SU-DHL-6 (cell line): ENCODE measurements at regions not wholly inside any gene's neighbourhood (a gene's known extent, or its start where the extent isn't known, plus 50 kb on each side); places are given as distances from the start of the nearest gene placed in this dataset.

Experiments used
- H2AFZ ChIP-seq: fragments of 200-600 bp; sonication (generic); 2 replicates; pipeline ENCODE4 v1.6.1; 2014; ENCODE audit warnings: low read depth, mild to moderate bottlenecking, moderate library complexity, mixed read lengths, antibody characterized with exemption, low read length; ENCODE audit not compliant: severe bottlenecking
- H3F3A ChIP-seq: fragments of 200-600 bp; shearing (Covaris generic); 2 replicates; pipeline ENCODE4 v1.6.0; 2016; ENCODE audit warnings: antibody characterized with exemption, mild to moderate bottlenecking; ENCODE audit not compliant: insufficient read depth
- H3K27ac ChIP-seq: fragments of 200-600 bp; sonication (generic); 2 replicates; pipeline ENCODE4 v1.5.1; 2016; ENCODE audit warnings: low read depth, mild to moderate bottlenecking, low read length, moderate library complexity, mixed read lengths
- H3K27me3 ChIP-seq: fragments of 200-600 bp; sonication (generic), shearing (Covaris generic); 2 replicates; pipeline ENCODE4 v1.6.0; 2014; ENCODE audit warnings: mild to moderate bottlenecking, low read length
- H3K36me3 ChIP-seq: fragments of 200-600 bp; sonication (generic); 2 replicates; pipeline ENCODE4 v1.6.1; 2014; ENCODE audit warnings: mild to moderate bottlenecking, low read length, mixed read lengths
- H3K4me2 ChIP-seq: fragments of 300-600, 200-600 bp; shearing (Covaris generic), sonication (generic); 2 replicates; pipeline ENCODE4 v1.6.0; 2014; ENCODE audit warnings: low read length, low read depth, mild to moderate bottlenecking; ENCODE audit not compliant: poor library complexity, severe bottlenecking
- H3K4me3 ChIP-seq: fragments of 200-600 bp; sonication (generic); 2 replicates; pipeline ENCODE4 v1.5.1; 2014; ENCODE audit warnings: antibody characterized with exemption, low read length, mild to moderate bottlenecking, mixed read lengths; ENCODE audit not compliant: insufficient read depth, poor library complexity, severe bottlenecking
- H3K79me2 ChIP-seq: fragments of 200-600 bp; sonication (generic); 2 replicates; pipeline ENCODE4 v1.6.1; 2014; ENCODE audit warnings: mild to moderate bottlenecking, low read length, moderate library complexity; ENCODE audit not compliant: insufficient read depth
- H3K9ac ChIP-seq: fragments of 200-600 bp; sonication (generic); 2 replicates; pipeline ENCODE4 v1.7.0; 2014; ENCODE audit warnings: mild to moderate bottlenecking, low read length
- H3K9me2 ChIP-seq: fragments of 200-600 bp; sonication (generic); replicated peaks from 2 replicates; pipeline ENCODE4 v1.6.1; 2014; ENCODE audit warnings: low read length; ENCODE audit not compliant: insufficient read depth
- H3K9me3 ChIP-seq: fragments of 200-600 bp; sonication (generic); 2 replicates; pipeline ENCODE4 v1.6.1; 2014; ENCODE audit warnings: low read length, mixed read lengths; ENCODE audit not compliant: insufficient read depth
- H4K20me1 ChIP-seq: fragments of 200-600 bp; sonication (generic); 2 replicates; pipeline ENCODE4 v1.6.1; 2014; ENCODE audit warnings: low read depth, mild to moderate bottlenecking, antibody characterized with exemption, low read length, moderate library complexity, mixed read lengths
- EZH2phosphoT487 ChIP-seq: fragments of 200-600 bp; sonication (generic), shearing (Covaris generic); conservative IDR thresholded peaks from 2 replicates; pipeline ENCODE4 v1.6.1; 2018; ENCODE audit warnings: mild to moderate bottlenecking, antibody characterized with exemption, low read length, moderate library complexity, mixed read lengths
- TF ChIP-seq, protein P1 (sequence below): fragments of 200-600 bp; sonication (generic); IDR thresholded peaks from one replicate; pipeline ENCODE4 v1.5.1; 2017; ENCODE audit warnings: antibody characterized with exemption, mild to moderate bottlenecking, low read length, moderate library complexity; ENCODE audit not compliant: insufficient read depth, poor library complexity, severe bottlenecking

DNA sequence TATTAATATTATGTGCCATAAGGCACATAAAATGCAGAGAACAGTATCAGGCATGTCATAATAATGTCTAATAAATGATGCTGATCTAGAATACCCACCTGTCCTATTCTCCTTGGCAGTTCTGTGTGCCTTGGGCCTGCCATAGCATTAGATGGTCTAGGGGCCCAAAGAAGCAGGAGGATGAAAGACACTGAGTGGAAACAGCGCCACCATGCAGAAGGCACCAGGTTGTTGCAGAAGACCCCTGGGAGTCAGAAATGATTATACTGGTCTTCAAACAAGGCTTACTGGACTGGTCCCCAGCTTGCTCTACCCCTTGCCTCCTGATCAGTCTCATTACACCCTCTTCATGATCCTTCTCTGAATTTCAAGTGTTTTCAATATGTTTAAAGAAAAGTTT, 353.3 kb downstream of the GRIN2B start:
- TF ChIP-seq, protein P1, sequence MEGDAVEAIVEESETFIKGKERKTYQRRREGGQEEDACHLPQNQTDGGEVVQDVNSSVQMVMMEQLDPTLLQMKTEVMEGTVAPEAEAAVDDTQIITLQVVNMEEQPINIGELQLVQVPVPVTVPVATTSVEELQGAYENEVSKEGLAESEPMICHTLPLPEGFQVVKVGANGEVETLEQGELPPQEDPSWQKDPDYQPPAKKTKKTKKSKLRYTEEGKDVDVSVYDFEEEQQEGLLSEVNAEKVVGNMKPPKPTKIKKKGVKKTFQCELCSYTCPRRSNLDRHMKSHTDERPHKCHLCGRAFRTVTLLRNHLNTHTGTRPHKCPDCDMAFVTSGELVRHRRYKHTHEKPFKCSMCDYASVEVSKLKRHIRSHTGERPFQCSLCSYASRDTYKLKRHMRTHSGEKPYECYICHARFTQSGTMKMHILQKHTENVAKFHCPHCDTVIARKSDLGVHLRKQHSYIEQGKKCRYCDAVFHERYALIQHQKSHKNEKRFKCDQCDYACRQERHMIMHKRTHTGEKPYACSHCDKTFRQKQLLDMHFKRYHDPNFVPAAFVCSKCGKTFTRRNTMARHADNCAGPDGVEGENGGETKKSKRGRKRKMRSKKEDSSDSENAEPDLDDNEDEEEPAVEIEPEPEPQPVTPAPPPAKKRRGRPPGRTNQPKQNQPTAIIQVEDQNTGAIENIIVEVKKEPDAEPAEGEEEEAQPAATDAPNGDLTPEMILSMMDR = no peak
- no peak for TF ChIP-seq EZH2phosphoT487
- Histone ChIP-seq H2AFZ (no peak overlapping the region), H3K4me3 (no peak overlapping the region), H3K36me3 (no peaks in the 10 kb centered on the region), H3K27ac (no peak overlapping the region), H3K9me3 (no peaks in the 10 kb centered on the region), H3K9me2 (no peaks in the 10 kb centered on the region), H3F3A (no peaks in the 10 kb centered on the region), H3K9ac (no peak overlapping the region), H3K27me3 (no peaks in the 10 kb centered on the region), H4K20me1 (no peaks in the 10 kb centered on the region), H3K79me2 (no peaks in the 10 kb centered on the region), H3K4me2 (no peak overlapping the region)

DNA sequence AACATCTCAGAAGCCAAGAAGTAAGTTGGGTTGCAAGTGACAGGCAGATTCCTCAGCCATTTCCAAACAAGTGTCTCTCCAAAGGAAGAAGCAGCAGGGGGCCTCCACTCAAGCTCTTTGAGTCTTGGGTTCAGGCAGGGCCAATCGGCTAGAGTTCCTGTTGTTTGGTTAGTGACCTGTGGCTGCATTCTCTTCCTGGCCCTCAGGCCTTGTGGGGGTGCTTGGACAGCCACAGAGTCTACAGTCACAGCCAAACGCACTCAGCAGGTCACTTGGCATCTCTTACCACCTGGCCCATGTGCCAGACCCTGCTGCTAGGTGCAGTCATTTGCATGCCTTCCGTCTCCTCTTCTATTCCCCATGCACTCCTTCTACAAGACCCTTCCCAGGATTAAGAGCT, 353.9 kb downstream of the GRIN2B start:
- Histone ChIP-seq H3K9me2 (no peaks in the 10 kb centered on the region), H3K9ac (no peak overlapping the region), H3K79me2 (no peaks in the 10 kb centered on the region), H3K4me3 (no peak overlapping the region), H3K27ac (no peak overlapping the region), H2AFZ (no peak overlapping the region), H3K9me3 (no peaks in the 10 kb centered on the region), H3F3A (no peaks in the 10 kb centered on the region), H3K4me2 (no peak overlapping the region), H3K27me3 (no peaks in the 10 kb centered on the region), H4K20me1 (no peaks in the 10 kb centered on the region), H3K36me3 (no peaks in the 10 kb centered on the region)
- TF ChIP-seq EZH2phosphoT487 = no peak
- TF ChIP-seq, protein P1 = no peak

DNA sequence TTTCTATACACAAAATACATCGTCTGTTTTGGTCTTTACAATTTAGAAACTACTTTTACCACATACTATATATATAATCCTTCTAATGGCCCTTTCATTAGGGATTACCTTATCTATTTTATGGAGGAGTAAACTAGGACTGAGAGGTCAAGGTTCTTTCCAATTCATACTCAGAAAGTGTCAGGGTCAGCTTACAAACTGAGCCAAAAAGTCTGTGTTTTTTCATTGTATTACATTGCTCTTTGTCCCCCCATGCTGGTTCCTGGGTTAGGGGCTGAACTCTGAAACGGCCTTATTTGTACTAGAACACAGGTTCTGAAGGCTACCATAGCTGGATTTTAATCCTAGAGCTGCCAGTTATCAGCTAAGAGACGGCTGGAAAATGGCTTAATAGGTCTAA, 368.1 kb downstream of the GRIN2B start:
- TF ChIP-seq EZH2phosphoT487 = no peak
- TF ChIP-seq, protein P1 = no peak
- H3K27ac ChIP-seq = no peak overlapping the region
- no peak overlapping the region for H2AFZ ChIP-seq
- no peaks in the 10 kb centered on the region for H3K27me3 ChIP-seq
- H3F3A ChIP-seq = no peaks in the 10 kb centered on the region
- H3K4me2 ChIP-seq = no peak overlapping the region
- no peaks in the 10 kb centered on the region for H3K9me3 ChIP-seq
- H3K9ac ChIP-seq = no peak overlapping the region
- no peak overlapping the region for H3K4me3 ChIP-seq
- no peaks in the 10 kb centered on the region for H3K79me2 ChIP-seq
- H3K36me3 ChIP-seq = no peaks in the 10 kb centered on the region
- no peaks in the 10 kb centered on the region for H4K20me1 ChIP-seq
- H3K9me2 ChIP-seq = no peaks in the 10 kb centered on the region
